Ovary (tissue), 3 donors: ENCODE measurements at regions not wholly inside any gene's neighbourhood (a gene's known extent, or its start where the extent isn't known, plus 50 kb on each side); places are given as distances from the start of the nearest gene placed in this dataset.

Source experiments
- EP300 ChIP-seq: sonication (generic); formaldehyde crosslinking; IDR thresholded peaks from one replicate; pipeline ENCODE4 v1.6.1; 2017; ENCODE audit warnings: antibody characterized with exemption
- POLR2A ChIP-seq: fragments of 450-650 bp; IDR thresholded peaks from one replicate; pipeline ENCODE4 v1.6.1; 2017; ENCODE audit warnings: antibody characterized with exemption, mild to moderate bottlenecking, moderate library complexity
- TF ChIP-seq, protein P1 (sequence below), 3 donors: fragments of 450-650 bp in 2 of 3; fragments of 200-600 bp in 1 of 3; IDR thresholded peaks; one replicate each; pipeline versions ENCODE4 v1.5.1 to v1.8.0; 2016 to 2022; ENCODE audit warnings: antibody characterized with exemption in 3 of 3, mild to moderate bottlenecking in 1 of 3
- donor health status: DM: no; HTN: no; CAD: no.

DNA sequence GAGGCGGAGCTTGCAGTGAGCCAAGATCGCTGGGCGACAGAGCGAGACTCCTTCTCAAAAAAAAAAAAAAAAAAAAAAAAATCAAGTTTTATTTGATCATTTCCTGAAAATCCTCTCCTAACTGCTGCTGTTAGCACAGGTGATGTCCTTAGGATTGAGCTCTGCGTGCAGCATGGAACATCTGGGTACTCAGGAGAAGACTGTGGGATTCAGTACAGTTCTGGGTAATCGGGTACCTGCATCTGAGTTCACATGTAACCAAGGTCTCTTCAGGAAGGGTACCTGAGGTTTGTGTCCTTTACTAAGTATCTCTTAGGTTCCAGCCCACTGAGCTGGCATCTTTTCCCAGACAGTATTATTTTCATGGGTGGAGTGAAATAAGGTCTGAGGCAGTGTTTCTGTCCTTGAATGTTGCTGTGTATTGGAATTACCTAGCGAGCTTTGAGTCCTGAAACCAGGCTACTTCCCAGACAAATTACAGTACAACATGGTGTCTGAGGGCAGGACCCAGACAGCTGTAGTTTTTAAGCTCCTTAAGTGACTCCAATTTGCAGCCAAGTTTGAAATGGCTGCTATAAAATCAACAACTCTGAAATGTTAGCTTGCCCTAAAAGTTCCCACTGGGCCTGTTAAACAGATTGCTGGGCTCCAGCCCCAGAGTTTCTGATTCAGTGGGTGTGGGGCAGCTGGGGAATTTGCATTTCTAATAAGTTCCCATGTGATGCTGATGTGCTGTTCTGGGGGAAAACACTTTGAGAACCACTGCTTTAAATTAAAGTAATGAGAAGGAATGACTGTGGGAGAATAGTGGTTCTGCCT is 120.5 kb downstream of the PMAIP1 start:
- TF ChIP-seq, protein P1, sequence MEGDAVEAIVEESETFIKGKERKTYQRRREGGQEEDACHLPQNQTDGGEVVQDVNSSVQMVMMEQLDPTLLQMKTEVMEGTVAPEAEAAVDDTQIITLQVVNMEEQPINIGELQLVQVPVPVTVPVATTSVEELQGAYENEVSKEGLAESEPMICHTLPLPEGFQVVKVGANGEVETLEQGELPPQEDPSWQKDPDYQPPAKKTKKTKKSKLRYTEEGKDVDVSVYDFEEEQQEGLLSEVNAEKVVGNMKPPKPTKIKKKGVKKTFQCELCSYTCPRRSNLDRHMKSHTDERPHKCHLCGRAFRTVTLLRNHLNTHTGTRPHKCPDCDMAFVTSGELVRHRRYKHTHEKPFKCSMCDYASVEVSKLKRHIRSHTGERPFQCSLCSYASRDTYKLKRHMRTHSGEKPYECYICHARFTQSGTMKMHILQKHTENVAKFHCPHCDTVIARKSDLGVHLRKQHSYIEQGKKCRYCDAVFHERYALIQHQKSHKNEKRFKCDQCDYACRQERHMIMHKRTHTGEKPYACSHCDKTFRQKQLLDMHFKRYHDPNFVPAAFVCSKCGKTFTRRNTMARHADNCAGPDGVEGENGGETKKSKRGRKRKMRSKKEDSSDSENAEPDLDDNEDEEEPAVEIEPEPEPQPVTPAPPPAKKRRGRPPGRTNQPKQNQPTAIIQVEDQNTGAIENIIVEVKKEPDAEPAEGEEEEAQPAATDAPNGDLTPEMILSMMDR (IDR thresholded peaks at IDR 0.05): no peak
- TF ChIP-seq POLR2A: no peak
- TF ChIP-seq EP300: no peak
